ENCODE measurements at regions not wholly inside any gene's neighbourhood (a gene's known extent, or its start where the extent isn't known, plus 50 kb on each side); places are given as distances from the start of the nearest gene placed in this dataset.

- no peak overlapping the region for H2AFZ ChIP-seq (ENCODE audit: low read depth, low read length)
- no peak overlapping the region for H3K4me3 ChIP-seq (ENCODE audit: low read length)
These were observed 354.9 kb downstream of the DIRAS2 start for GRCh38 chr9:90287567-90288274.

GRCh38 chr9:90288275-90288639 lies 354.4 kb downstream of the DIRAS2 start:
- no peak overlapping the region for H3K4me3 ChIP-seq (ENCODE audit: low read length)
- no peaks in the 10 kb centered on the region for H3K9me3 ChIP-seq (ENCODE audit: low read length)
- no peaks in the 10 kb centered on the region for H3K36me3 ChIP-seq (ENCODE audit: insufficient read depth, low read length)
- no peaks in the 10 kb centered on the region for H3K79me2 ChIP-seq (replicated peaks; ENCODE audit: insufficient read depth, low read length)
- H3K27ac ChIP-seq (ENCODE audit: low read length): no peak overlapping the region
- no peak overlapping the region for H3K9ac ChIP-seq (ENCODE audit: low read length)
- no peaks in the 10 kb centered on the region for H3K9me2 ChIP-seq (ENCODE audit: insufficient read depth, low read length)
- H3K4me2 ChIP-seq (ENCODE audit: low read length): no peak overlapping the region
- no peak overlapping the region for H2AFZ ChIP-seq (ENCODE audit: low read depth, low read length)
- H3K27me3 ChIP-seq (ENCODE audit: insufficient read depth, low read depth, low read length): no peaks in the 10 kb centered on the region
- H4K20me1 ChIP-seq (ENCODE audit: insufficient read depth): no peaks in the 10 kb centered on the region
- TF ChIP-seq EP300 (conservative IDR thresholded peaks at IDR 0.05; ENCODE audit: poor library complexity, severe bottlenecking) (no peak), TAF1 (IDR thresholded peaks at IDR 0.05; ENCODE audit: low read depth) (no peak), EZH2 (IDR thresholded peaks at IDR 0.05; ENCODE audit: borderline replicate concordance, insufficient read depth, low read length, poor library complexity, severe bottlenecking) (no peak), REST (IDR thresholded peaks at IDR 0.05; ENCODE audit: borderline replicate concordance) (no peak), POLR2AphosphoS5 (IDR thresholded peaks at IDR 0.05) (no peak), CTCF (IDR thresholded peaks at IDR 0.05; ENCODE audit: poor library complexity, severe bottlenecking) (no peak), MXI1 (conservative IDR thresholded peaks at IDR 0.05; ENCODE audit: poor library complexity, severe bottlenecking) (no peak), SMC3 (conservative IDR thresholded peaks at IDR 0.05; ENCODE audit: poor library complexity) (no peak), RAD21 (conservative IDR thresholded peaks at IDR 0.05) (no peak)
- no peaks in the 10 kb centered on the region for H3F3A ChIP-seq (ENCODE audit: insufficient read depth, low read length, poor library complexity, severe bottlenecking)

More at GRCh38 chr9:90287567-90288274, 354.9 kb downstream of the DIRAS2 start:
- Histone ChIP-seq H4K20me1 (ENCODE audit: insufficient read depth) (no peaks in the 10 kb centered on the region), H3K4me2 (ENCODE audit: low read length) (no peak overlapping the region), H3K9ac (ENCODE audit: low read length) (no peak overlapping the region), H3K36me3 (ENCODE audit: insufficient read depth, low read length) (no peaks in the 10 kb centered on the region), H3F3A (ENCODE audit: insufficient read depth, low read length, poor library complexity, severe bottlenecking) (no peaks in the 10 kb centered on the region), H3K27me3 (ENCODE audit: insufficient read depth, low read depth, low read length) (no peaks in the 10 kb centered on the region), H3K9me2 (ENCODE audit: insufficient read depth, low read length) (no peaks in the 10 kb centered on the region), H3K79me2 (replicated peaks; ENCODE audit: insufficient read depth, low read length) (no peaks in the 10 kb centered on the region), H3K27ac (ENCODE audit: low read length) (no peak overlapping the region), H3K9me3 (ENCODE audit: low read length) (no peaks in the 10 kb centered on the region)
- no peak for TF ChIP-seq SMC3 (conservative IDR thresholded peaks at IDR 0.05; ENCODE audit: poor library complexity)
- no peak for TF ChIP-seq REST (IDR thresholded peaks at IDR 0.05; ENCODE audit: borderline replicate concordance)
- TF ChIP-seq TAF1 (IDR thresholded peaks at IDR 0.05; ENCODE audit: low read depth): no peak
- TF ChIP-seq POLR2AphosphoS5 (IDR thresholded peaks at IDR 0.05): no peak
